ENCODE measurements at regions not wholly inside any gene's neighbourhood (a gene's known extent, or its start where the extent isn't known, plus 50 kb on each side); places are given as distances from the start of the nearest gene placed in this dataset.

DNA sequence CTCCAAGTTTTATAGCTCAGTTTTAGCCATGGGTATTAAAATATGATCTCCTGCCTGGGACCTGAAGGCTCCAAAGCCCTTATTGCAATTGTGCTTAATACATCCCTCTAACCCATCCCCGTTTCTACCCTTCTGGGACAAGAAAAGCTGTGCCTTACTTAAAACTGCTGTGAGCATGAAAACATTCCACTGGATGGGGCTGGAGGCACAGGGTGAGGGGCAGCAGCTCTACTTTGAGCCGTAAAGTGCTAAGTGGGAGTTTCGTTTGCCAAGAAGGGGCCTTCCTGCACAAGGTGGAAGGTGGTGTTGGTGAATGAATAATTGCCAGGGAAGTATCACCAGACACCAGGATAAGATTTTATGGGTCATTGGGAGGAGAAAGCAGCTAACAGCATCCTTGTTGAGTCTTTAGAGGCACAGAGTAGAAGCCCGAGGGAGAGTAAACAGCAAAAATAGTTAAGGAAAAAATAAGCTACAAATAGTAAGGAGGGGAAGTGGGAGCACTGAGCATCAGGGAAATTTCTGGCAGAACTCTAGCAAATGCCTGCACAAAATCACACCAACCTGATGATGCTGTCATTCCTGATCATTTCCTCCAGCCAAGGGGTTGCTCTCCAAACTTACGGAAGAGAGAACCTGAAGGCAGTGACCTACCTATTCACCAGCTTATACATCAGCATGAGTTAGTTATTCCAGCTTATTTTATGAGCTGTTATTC is 218.4 kb downstream of the MREG start:
- no peak for DNase-seq (ENCODE audit: low read depth)
- TF ChIP-seq, protein P1, sequence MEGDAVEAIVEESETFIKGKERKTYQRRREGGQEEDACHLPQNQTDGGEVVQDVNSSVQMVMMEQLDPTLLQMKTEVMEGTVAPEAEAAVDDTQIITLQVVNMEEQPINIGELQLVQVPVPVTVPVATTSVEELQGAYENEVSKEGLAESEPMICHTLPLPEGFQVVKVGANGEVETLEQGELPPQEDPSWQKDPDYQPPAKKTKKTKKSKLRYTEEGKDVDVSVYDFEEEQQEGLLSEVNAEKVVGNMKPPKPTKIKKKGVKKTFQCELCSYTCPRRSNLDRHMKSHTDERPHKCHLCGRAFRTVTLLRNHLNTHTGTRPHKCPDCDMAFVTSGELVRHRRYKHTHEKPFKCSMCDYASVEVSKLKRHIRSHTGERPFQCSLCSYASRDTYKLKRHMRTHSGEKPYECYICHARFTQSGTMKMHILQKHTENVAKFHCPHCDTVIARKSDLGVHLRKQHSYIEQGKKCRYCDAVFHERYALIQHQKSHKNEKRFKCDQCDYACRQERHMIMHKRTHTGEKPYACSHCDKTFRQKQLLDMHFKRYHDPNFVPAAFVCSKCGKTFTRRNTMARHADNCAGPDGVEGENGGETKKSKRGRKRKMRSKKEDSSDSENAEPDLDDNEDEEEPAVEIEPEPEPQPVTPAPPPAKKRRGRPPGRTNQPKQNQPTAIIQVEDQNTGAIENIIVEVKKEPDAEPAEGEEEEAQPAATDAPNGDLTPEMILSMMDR (IDR thresholded peaks at IDR 0.05; ENCODE audit: low read depth, low read length, missing control alignments): no peak
- H3K4me3 ChIP-seq (ENCODE audit: low read depth, low read length): no peak overlapping the region

- TF ChIP-seq, protein P1 (IDR thresholded peaks at IDR 0.05; ENCODE audit: low read depth, low read length, missing control alignments): no peak
- no peak for DNase-seq (ENCODE audit: low read depth)
- H3K4me3 ChIP-seq (ENCODE audit: low read depth, low read length): no peak overlapping the region
Measured at GRCh38 chr2:215793747-215794595, 219.4 kb downstream of the MREG start.

GRCh38 chr2:215791481-215791937 is 221.8 kb downstream of the MREG start:
- H3K4me3 ChIP-seq (ENCODE audit: low read depth, low read length): no peak overlapping the region
- TF ChIP-seq, protein P1 (IDR thresholded peaks at IDR 0.05; ENCODE audit: low read depth, low read length, missing control alignments): no peak
- DNase-seq (ENCODE audit: low read depth): no peak

- no peak for DNase-seq (ENCODE audit: low read depth)
- H3K4me3 ChIP-seq (ENCODE audit: low read depth, low read length): no peak overlapping the region
- TF ChIP-seq, protein P1 (IDR thresholded peaks at IDR 0.05; ENCODE audit: low read depth, low read length, missing control alignments): no peak
Measured at GRCh38 chr2:215790523-215791421, 222.6 kb downstream of the MREG start.

DNA sequence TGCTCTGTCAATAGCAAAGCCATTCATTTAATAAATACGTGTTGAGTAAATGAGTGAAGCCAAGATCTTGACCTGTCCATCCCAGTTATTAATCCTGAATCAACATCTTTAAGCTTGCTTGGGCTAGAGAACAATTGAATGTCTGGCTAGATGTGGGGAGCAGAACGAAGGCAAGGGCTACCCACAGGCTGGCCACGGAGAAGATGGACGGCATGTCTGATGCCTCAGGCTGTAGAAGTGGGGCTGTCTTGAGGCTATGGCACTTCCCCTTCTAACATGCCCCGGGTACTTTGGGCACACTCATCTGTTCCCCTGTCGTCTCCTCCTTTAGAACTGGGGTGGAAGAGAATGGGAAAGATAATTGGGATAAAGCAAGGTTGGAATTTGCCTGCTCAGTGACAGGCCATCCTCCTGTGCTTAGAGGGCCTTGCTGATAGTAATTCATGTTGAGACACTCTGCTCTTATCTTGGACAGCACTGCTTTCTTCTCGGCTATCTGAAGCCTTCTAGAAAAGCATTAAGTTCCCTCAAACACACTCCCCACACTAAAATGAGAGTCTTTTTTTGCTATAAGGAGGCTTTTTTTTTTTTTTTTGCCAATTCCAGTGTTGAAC is 225.7 kb downstream of the MREG start:
- no peak overlapping the region for H3K4me3 ChIP-seq (ENCODE audit: low read depth, low read length)
- DNase-seq (ENCODE audit: low read depth): no peak

GRCh38 chr2:215787025-215787424 is 226.3 kb downstream of the MREG start:
- no peak overlapping the region for H3K4me3 ChIP-seq (ENCODE audit: low read depth, low read length)
- TF ChIP-seq, protein P1 (IDR thresholded peaks at IDR 0.05; ENCODE audit: low read depth, low read length, missing control alignments): no peak

More for the DNA sequence above, 225.7 kb downstream of the MREG start:
- TF ChIP-seq, protein P1 (IDR thresholded peaks at IDR 0.05; ENCODE audit: low read depth, low read length, missing control alignments): no peak

More at GRCh38 chr2:215787025-215787424, 226.3 kb downstream of the MREG start:
- no peak for DNase-seq (ENCODE audit: low read depth)

Data from GM12864 (cell line).